Transverse colon (tissue), 4 donors: ENCODE measurements at regions not wholly inside any gene's neighbourhood (a gene's known extent, or its start where the extent isn't known, plus 50 kb on each side); places are given as distances from the start of the nearest gene placed in this dataset.

Source experiments
- DNase-seq: peaks from one replicate; pipeline ENCODE4 v3.0.0-alpha.2; 2019
- H3K27ac ChIP-seq, 4 donors: fragments of 200-600 bp; sonication (generic); 2 replicates each; pipeline ENCODE4 v1.5.1; 2016 to 2018; ENCODE audit warnings: inconsistent platforms in 4 of 4
- H3K27me3 ChIP-seq: fragments of 200-600 bp; sonication (generic); 2 replicates; pipeline ENCODE4 v1.5.1; 2017; ENCODE audit warnings: inconsistent platforms
- H3K36me3 ChIP-seq, 4 donors: fragments of 200-600 bp; sonication (generic); 2 replicates each; pipeline ENCODE4 v1.5.1; 2017 to 2019; ENCODE audit warnings: inconsistent platforms in 4 of 4
- H3K4me1 ChIP-seq, 4 donors: fragments of 200-600 bp; sonication (generic); 2 replicates each; pipeline ENCODE4 v1.5.1; 2017 to 2020; ENCODE audit warnings: inconsistent platforms in 4 of 4
- H3K4me3 ChIP-seq, 4 donors: fragments of 200-600 bp; sonication (generic); 1 replicate in 1 of 4; 2 replicates in 3 of 4; pipeline versions ENCODE4 v1.5.1 to v1.6.1; 2017 to 2019; ENCODE audit warnings: inconsistent platforms in 4 of 4
- H3K9me3 ChIP-seq, 2 donors: fragments of 200-600 bp; sonication (generic); 2 replicates each; pipeline ENCODE4 v1.5.1; 2017 to 2019; ENCODE audit warnings: inconsistent platforms in 2 of 2
- EP300 ChIP-seq: sonication (generic); formaldehyde crosslinking; IDR thresholded peaks from one replicate; pipeline ENCODE4 v1.6.1; 2017; ENCODE audit warnings: antibody characterized with exemption, low read depth
- POLR2A ChIP-seq: fragments of 450-650 bp; IDR thresholded peaks from one replicate; pipeline ENCODE4 v1.6.1; 2016; ENCODE audit warnings: antibody characterized with exemption, mild to moderate bottlenecking, moderate library complexity
- POLR2AphosphoS5 ChIP-seq, 3 donors: sonication (generic); formaldehyde crosslinking; IDR thresholded peaks; one replicate each; pipeline ENCODE4 v1.6.1; 2016; ENCODE audit warnings: antibody characterized with exemption in 3 of 3
- WGBS, 2 donors: methylation state at CpG; one replicate each; pipeline ENCODE4 v1.1.5; 2018; ENCODE audit warnings: low coverage in 1 of 2; 5-methylcytosine and 5-hydroxymethylcytosine counted together
- in situ Hi-C, 4 donors: fragments of 200-750 bp; cut with MboI; loops; one replicate each; pipeline versions ENCODE4 v1.15.0 to v1.15.1; 2017; ENCODE audit warnings: low sequenced_read_pairs in 3 of 4, low pct_ligation_motif_present in 1 of 4, low pct_unique_long_range_greater_than_20kb in 1 of 4
- intact Hi-C: fragments of 100-400 bp; cut with DNase I; formaldehyde crosslinking; loops from one replicate; pipeline ENCODE4 v1.15.1; 2023; ENCODE audit warnings: low total_unique reads
- TF ChIP-seq, protein P1 (sequence below), 5 experiments: fragments of 200-600 bp in 3 of 5; fragments of 450-650 bp in 2 of 5; sonication (generic) in 3 of 5; IDR thresholded peaks; 1 replicate in 2 of 5; 2 replicates in 3 of 5; pipeline ENCODE4 v1.5.1; 2016 to 2017; ENCODE audit warnings: antibody characterized with exemption in 5 of 5, inconsistent platforms in 3 of 5, mild to moderate bottlenecking in 2 of 5, moderate library complexity in 1 of 5

GRCh38 chr6:148068437-148069061, 274.1 kb upstream of the SASH1 start:
- no peak for DNase-seq
- H3K4me3 ChIP-seq: no peak overlapping the region
- TF ChIP-seq POLR2AphosphoS5 (IDR thresholded peaks at IDR 0.05) (no peak), POLR2A (no peak), EP300 (no peak)
- TF ChIP-seq, protein P1, sequence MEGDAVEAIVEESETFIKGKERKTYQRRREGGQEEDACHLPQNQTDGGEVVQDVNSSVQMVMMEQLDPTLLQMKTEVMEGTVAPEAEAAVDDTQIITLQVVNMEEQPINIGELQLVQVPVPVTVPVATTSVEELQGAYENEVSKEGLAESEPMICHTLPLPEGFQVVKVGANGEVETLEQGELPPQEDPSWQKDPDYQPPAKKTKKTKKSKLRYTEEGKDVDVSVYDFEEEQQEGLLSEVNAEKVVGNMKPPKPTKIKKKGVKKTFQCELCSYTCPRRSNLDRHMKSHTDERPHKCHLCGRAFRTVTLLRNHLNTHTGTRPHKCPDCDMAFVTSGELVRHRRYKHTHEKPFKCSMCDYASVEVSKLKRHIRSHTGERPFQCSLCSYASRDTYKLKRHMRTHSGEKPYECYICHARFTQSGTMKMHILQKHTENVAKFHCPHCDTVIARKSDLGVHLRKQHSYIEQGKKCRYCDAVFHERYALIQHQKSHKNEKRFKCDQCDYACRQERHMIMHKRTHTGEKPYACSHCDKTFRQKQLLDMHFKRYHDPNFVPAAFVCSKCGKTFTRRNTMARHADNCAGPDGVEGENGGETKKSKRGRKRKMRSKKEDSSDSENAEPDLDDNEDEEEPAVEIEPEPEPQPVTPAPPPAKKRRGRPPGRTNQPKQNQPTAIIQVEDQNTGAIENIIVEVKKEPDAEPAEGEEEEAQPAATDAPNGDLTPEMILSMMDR (IDR thresholded peaks at IDR 0.05): no peak
- H3K27me3 ChIP-seq: no peaks in the 10 kb centered on the region
- no peaks in the 10 kb centered on the region for H3K36me3 ChIP-seq
- WGBS, 2 donors: 70 to 90% methylated on average over 6 to 11 of the region's 11 CpGs
- peaks cover 4 to 5% of the 10 kb centered on the region in 2 donors for H3K9me3 ChIP-seq
- H3K4me1 ChIP-seq: no peaks in the 10 kb centered on the region
- in situ Hi-C loops (no loop called here), intact Hi-C loops (no loop called here)
- no peak overlapping the region for H3K27ac ChIP-seq

GRCh38 chr6:148069256-148069655, 273.4 kb upstream of the SASH1 start:
- Histone ChIP-seq H3K36me3 (no peaks in the 10 kb centered on the region), H3K4me1 (no peaks in the 10 kb centered on the region), H3K9me3 (peaks cover 4 to 5% of the 10 kb centered on the region in 2 donors), H3K27ac (no peak overlapping the region), H3K4me3 (no peak overlapping the region), H3K27me3 (no peaks in the 10 kb centered on the region)
- in situ Hi-C loops (no loop called here), intact Hi-C loops (no loop called here)
- WGBS, 2 donors: 88 to 100% methylated on average over 1 to 5 of the region's 5 CpGs
- no peak for DNase-seq
- no peak for TF ChIP-seq POLR2A

DNA sequence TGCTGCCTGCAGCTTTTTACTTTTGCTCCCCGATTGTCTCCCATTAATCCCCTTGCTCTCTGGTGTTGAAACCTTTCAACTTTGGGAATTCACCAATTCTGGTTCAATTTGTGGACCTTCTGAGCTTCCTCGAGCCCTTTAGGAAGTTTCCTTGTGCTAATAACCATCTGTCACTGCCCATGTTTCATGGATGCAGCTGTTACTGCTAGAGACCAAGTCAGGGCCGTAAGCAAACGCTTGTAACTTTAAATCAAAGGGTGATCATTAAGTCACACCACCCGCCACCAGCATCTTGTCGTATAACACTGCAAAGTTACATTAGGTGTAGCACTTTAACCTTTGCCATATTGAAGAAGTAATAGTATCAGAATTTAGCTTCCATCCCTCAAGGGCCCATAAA, 268.3 kb upstream of the SASH1 start:
- H3K4me3 ChIP-seq: no peak overlapping the region
- WGBS, 2 donors: 83 to 100% methylated on average over 5 to 6 of the region's 6 CpGs

GRCh38 chr6:148074738-148075137, 267.9 kb upstream of the SASH1 start:
- in situ Hi-C loops (no loop called here), intact Hi-C loops (no loop called here)
- peaks cover 4 to 5% of the 10 kb centered on the region in 2 donors for H3K9me3 ChIP-seq
- H3K36me3 ChIP-seq: no peaks in the 10 kb centered on the region
- H3K4me1 ChIP-seq: no peaks in the 10 kb centered on the region
- WGBS, 2 donors: 63 to 92% methylated on average over 4 to 5 of the region's 5 CpGs
- no peak overlapping the region for H3K27ac ChIP-seq
- TF ChIP-seq POLR2AphosphoS5 (IDR thresholded peaks at IDR 0.05) (no peak), EP300 (no peak), POLR2A (no peak)
- TF ChIP-seq, protein P1 (IDR thresholded peaks at IDR 0.05): no peak
- no peaks in the 10 kb centered on the region for H3K27me3 ChIP-seq
- no peak for DNase-seq
- no peak overlapping the region for H3K4me3 ChIP-seq

More for the DNA sequence above, 268.3 kb upstream of the SASH1 start:
- DNase-seq: no peak
- Histone ChIP-seq H3K9me3 (peaks cover 4 to 5% of the 10 kb centered on the region in 2 donors), H3K27ac (no peak overlapping the region), H3K4me1 (no peaks in the 10 kb centered on the region), H3K27me3 (no peaks in the 10 kb centered on the region), H3K36me3 (no peaks in the 10 kb centered on the region)
- intact Hi-C loops: no loop called here
- in situ Hi-C loops: no loop called here
- TF ChIP-seq, protein P1 (IDR thresholded peaks at IDR 0.05): no peak
- TF ChIP-seq POLR2AphosphoS5 (IDR thresholded peaks at IDR 0.05) (no peak), POLR2A (no peak), EP300 (no peak)

DNA sequence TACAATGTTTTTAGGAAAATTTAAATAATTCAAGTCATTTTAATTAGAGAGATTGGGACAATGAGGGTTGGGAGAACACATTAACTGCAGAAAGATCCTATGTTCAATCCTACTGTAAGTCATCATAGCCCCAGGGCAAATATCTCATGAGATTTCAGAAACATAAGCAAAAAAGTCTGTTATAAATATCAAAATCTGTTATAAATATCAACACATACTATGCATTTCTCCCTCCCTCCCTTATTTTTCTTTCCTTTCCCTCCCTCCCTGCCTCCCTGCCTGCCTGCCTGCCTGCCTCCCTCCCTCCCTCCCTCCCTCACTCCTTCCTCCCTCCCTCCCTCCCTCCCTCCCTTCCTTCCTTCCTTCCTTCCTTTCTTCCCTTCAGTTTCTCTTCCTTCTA, 267.3 kb upstream of the SASH1 start:
- no peak for DNase-seq
- peaks cover 4 to 5% of the 10 kb centered on the region in 2 donors for H3K9me3 ChIP-seq

More for the DNA sequence above, 267.3 kb upstream of the SASH1 start:
- Histone ChIP-seq H3K4me1 (no peaks in the 10 kb centered on the region), H3K27ac (no peak overlapping the region), H3K36me3 (no peaks in the 10 kb centered on the region), H3K27me3 (no peaks in the 10 kb centered on the region), H3K4me3 (no peak overlapping the region)
- TF ChIP-seq, protein P1 (IDR thresholded peaks at IDR 0.05): no peak
- TF ChIP-seq EP300 (no peak), POLR2AphosphoS5 (IDR thresholded peaks at IDR 0.05) (no peak), POLR2A (no peak)
- intact Hi-C loops (no loop called here), in situ Hi-C loops (no loop called here)
